ENCODE measurements at regions not wholly inside any gene's neighbourhood (a gene's known extent, or its start where the extent isn't known, plus 50 kb on each side); places are given as distances from the start of the nearest gene placed in this dataset.

GRCh38 chr4:165785337-165785736 lies 87.7 kb upstream of the TLL1 start:
- no peak for FAIRE-seq
- DNase-seq: no peak
- no peak for TF ChIP-seq CTCF (IDR thresholded peaks at IDR 0.05; ENCODE audit: borderline replicate concordance, extremely low read depth, insufficient read depth)
- no peak overlapping the region for H3K4me3 ChIP-seq (ENCODE audit: low read length in 3 of 3)
- H3K27ac ChIP-seq (ENCODE audit: low read depth in 2 of 2, low read length in 2 of 2): no peak overlapping the region
- H3K4me1 ChIP-seq (ENCODE audit: control insufficient read depth in 2 of 3, insufficient read depth in 2 of 3, low read depth in 1 of 3, low read length in 3 of 3): no peaks in the 10 kb centered on the region
- H3K9ac ChIP-seq (ENCODE audit: low read length in 3 of 3): no peak overlapping the region
- no peaks in the 10 kb centered on the region for H3K27me3 ChIP-seq (ENCODE audit: control insufficient read depth, insufficient read depth, low read length)
- no peaks in the 10 kb centered on the region for H3K36me3 ChIP-seq (ENCODE audit: control insufficient read depth in 2 of 3, insufficient read depth in 3 of 3, low read length in 3 of 3)
- intact Hi-C loops (cut with DNase I): no loop called here
- H3K9me3 ChIP-seq (ENCODE audit: control insufficient read depth in 2 of 3, insufficient read depth in 1 of 3, low read length in 3 of 3): no peaks in the 10 kb centered on the region

- DNase-seq (no peak), FAIRE-seq (no peak)
- no peak overlapping the region for H3K27ac ChIP-seq (ENCODE audit: low read depth in 2 of 2, low read length in 2 of 2)
- H3K4me1 ChIP-seq (ENCODE audit: control insufficient read depth in 2 of 3, insufficient read depth in 2 of 3, low read depth in 1 of 3, low read length in 3 of 3): no peaks in the 10 kb centered on the region
- no peaks in the 10 kb centered on the region for H3K9me3 ChIP-seq (ENCODE audit: control insufficient read depth in 2 of 3, insufficient read depth in 1 of 3, low read length in 3 of 3)
- no peak for TF ChIP-seq CTCF (IDR thresholded peaks at IDR 0.05; ENCODE audit: borderline replicate concordance, extremely low read depth, insufficient read depth)
- no peak overlapping the region for H3K9ac ChIP-seq (ENCODE audit: low read length in 3 of 3)
- H3K27me3 ChIP-seq (ENCODE audit: control insufficient read depth, insufficient read depth, low read length): no peaks in the 10 kb centered on the region
- no peaks in the 10 kb centered on the region for H3K36me3 ChIP-seq (ENCODE audit: control insufficient read depth in 2 of 3, insufficient read depth in 3 of 3, low read length in 3 of 3)
- intact Hi-C loops (cut with DNase I): no loop called here
- no peak overlapping the region for H3K4me3 ChIP-seq (ENCODE audit: low read length in 3 of 3)
These were observed 85.3 kb upstream of the TLL1 start for GRCh38 chr4:165787516-165788274.

GRCh38 chr4:165788686-165789463 lies 84.2 kb upstream of the TLL1 start:
- H3K27ac ChIP-seq (ENCODE audit: low read depth in 2 of 2, low read length in 2 of 2): no peak overlapping the region
- no peaks in the 10 kb centered on the region for H3K36me3 ChIP-seq (ENCODE audit: control insufficient read depth in 2 of 3, insufficient read depth in 3 of 3, low read length in 3 of 3)
- FAIRE-seq: no peak
- H3K27me3 ChIP-seq (ENCODE audit: control insufficient read depth, insufficient read depth, low read length): no peaks in the 10 kb centered on the region
- no peak for TF ChIP-seq CTCF (IDR thresholded peaks at IDR 0.05; ENCODE audit: borderline replicate concordance, extremely low read depth, insufficient read depth)
- no peak for DNase-seq
- no peaks in the 10 kb centered on the region for H3K9me3 ChIP-seq (ENCODE audit: control insufficient read depth in 2 of 3, insufficient read depth in 1 of 3, low read length in 3 of 3)
- H3K9ac ChIP-seq (ENCODE audit: low read length in 3 of 3): no peak overlapping the region
- H3K4me1 ChIP-seq (ENCODE audit: control insufficient read depth in 2 of 3, insufficient read depth in 2 of 3, low read depth in 1 of 3, low read length in 3 of 3): no peaks in the 10 kb centered on the region
- intact Hi-C loops (cut with DNase I): no loop called here
- H3K4me3 ChIP-seq (ENCODE audit: low read length in 3 of 3): no peak overlapping the region

Data from kidney (tissue), 13 donors.